Upper lobe of right lung (tissue), 1 donor: ENCODE measurements at regions not wholly inside any gene's neighbourhood (a gene's known extent, or its start where the extent isn't known, plus 50 kb on each side); places are given as distances from the start of the nearest gene placed in this dataset.
A peak's percentile ranks its signal among the peaks of the same experiment; 100 is the strongest.

ENCODE experiments used
- ATAC-seq: fragments of 200-7000 bp; cut with Tn5 transposase; one replicate; pipeline ENCODE4 v1.9.1; 2020; ENCODE audit warnings: mild to moderate bottlenecking, moderate library complexity
- DNase-seq: peaks from one replicate; pipeline ENCODE4 v3.0.0-alpha.2; 2020
- H3K27ac ChIP-seq: fragments of 200-600 bp; one replicate; pipeline ENCODE4 v1.8.0; 2022
- H3K27me3 ChIP-seq: fragments of 200-600 bp; one replicate; pipeline ENCODE4 v1.8.0; 2022; ENCODE audit warnings: mild to moderate bottlenecking
- H3K36me3 ChIP-seq: fragments of 200-600 bp; one replicate; pipeline ENCODE4 v1.8.0; 2022
- H3K4me1 ChIP-seq: fragments of 200-600 bp; one replicate; pipeline ENCODE4 v1.8.0; 2022
- H3K4me3 ChIP-seq: fragments of 200-600 bp; one replicate; pipeline ENCODE4 v1.8.0; 2022; ENCODE audit warnings: mild to moderate bottlenecking
- H3K9me3 ChIP-seq: fragments of 200-600 bp; one replicate; pipeline ENCODE4 v1.8.0; 2022
- intact Hi-C: fragments of 100-400 bp; cut with DNase I; formaldehyde crosslinking; loops from one replicate; pipeline ENCODE4 v1.11.0; 2022
- TF ChIP-seq, protein P1 (sequence below): fragments of 200-600 bp; IDR thresholded peaks from one replicate; pipeline ENCODE4 v1.8.0; 2022; ENCODE audit warnings: antibody characterized with exemption
- donor health status: DM: no; HTN: yes; CAD: no; lungs with severe emphysema.

- no peak overlapping the region for H3K27ac ChIP-seq
- no peaks in the 10 kb centered on the region for H3K27me3 ChIP-seq
- DNase-seq (no peak), ATAC-seq (peak; percentile 65)
- H3K36me3 ChIP-seq: no peaks in the 10 kb centered on the region
- intact Hi-C loops: no loop called here
- TF ChIP-seq, protein P1, sequence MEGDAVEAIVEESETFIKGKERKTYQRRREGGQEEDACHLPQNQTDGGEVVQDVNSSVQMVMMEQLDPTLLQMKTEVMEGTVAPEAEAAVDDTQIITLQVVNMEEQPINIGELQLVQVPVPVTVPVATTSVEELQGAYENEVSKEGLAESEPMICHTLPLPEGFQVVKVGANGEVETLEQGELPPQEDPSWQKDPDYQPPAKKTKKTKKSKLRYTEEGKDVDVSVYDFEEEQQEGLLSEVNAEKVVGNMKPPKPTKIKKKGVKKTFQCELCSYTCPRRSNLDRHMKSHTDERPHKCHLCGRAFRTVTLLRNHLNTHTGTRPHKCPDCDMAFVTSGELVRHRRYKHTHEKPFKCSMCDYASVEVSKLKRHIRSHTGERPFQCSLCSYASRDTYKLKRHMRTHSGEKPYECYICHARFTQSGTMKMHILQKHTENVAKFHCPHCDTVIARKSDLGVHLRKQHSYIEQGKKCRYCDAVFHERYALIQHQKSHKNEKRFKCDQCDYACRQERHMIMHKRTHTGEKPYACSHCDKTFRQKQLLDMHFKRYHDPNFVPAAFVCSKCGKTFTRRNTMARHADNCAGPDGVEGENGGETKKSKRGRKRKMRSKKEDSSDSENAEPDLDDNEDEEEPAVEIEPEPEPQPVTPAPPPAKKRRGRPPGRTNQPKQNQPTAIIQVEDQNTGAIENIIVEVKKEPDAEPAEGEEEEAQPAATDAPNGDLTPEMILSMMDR: no peak
- peaks cover 8% of the 10 kb centered on the region for H3K4me1 ChIP-seq
- no peaks in the 10 kb centered on the region for H3K9me3 ChIP-seq
- H3K4me3 ChIP-seq: no peak overlapping the region
Measured at GRCh38 chr10:4120096-4120853, 335.3 kb upstream of the KLF6 start.

GRCh38 chr10:4119107-4119506, 334.1 kb upstream of the KLF6 start:
- no peak for DNase-seq
- TF ChIP-seq, protein P1: no peak
- no peaks in the 10 kb centered on the region for H3K9me3 ChIP-seq
- H3K27ac ChIP-seq: no peak overlapping the region
- H3K36me3 ChIP-seq: no peaks in the 10 kb centered on the region
- peaks cover 8% of the 10 kb centered on the region for H3K4me1 ChIP-seq
- no peak overlapping the region for H3K4me3 ChIP-seq
- no peaks in the 10 kb centered on the region for H3K27me3 ChIP-seq
- no peak for ATAC-seq
- intact Hi-C loops: no loop called here

DNA sequence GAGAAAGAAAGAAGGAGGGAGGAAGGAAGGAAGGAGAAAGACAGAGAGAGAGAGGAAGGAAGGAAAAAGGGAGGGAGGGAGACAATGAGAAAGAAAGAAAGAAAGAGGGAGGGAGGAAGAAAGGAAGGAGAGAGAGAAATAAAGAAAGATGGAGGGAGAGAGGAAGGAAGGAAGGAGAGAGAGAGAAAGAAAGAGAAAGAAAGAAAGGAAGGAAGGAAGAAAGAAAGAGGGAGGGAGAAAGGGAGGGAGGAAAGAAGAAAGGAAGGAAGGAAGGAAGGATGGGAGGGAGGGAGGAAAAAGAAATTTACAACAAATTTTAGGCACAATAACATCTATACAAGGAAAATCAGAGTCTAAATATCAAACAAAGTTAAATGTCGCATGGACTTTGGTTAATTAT, 332.6 kb upstream of the KLF6 start:
- TF ChIP-seq, protein P1: no peak
- DNase-seq (no peak), ATAC-seq (no peak)
- Histone ChIP-seq H3K4me3 (no peak overlapping the region), H3K27me3 (no peaks in the 10 kb centered on the region), H3K4me1 (peaks cover 6% of the 10 kb centered on the region), H3K9me3 (no peaks in the 10 kb centered on the region), H3K27ac (no peak overlapping the region), H3K36me3 (no peaks in the 10 kb centered on the region)
- intact Hi-C loops: no loop called here

DNA sequence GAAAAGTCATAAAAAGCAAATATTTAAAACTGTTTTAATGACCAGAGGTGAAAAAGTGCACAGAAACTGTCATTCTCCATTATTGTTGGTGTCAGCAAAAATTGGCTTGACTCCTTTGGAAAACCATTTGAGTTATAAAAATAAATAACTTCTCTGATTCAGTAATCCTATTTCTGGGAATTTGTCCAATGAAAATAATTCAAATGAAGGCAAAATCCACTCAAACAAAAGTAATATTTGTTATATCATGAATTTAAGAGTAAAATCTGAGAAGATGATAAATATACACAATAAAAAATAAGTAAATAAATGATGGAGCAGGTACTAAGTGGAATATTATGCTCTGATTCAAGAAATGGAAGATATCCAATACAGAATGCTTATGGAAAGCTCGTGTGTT, 326.6 kb upstream of the KLF6 start:
- Histone ChIP-seq H3K36me3 (no peaks in the 10 kb centered on the region), H3K27ac (no peak overlapping the region), H3K27me3 (no peaks in the 10 kb centered on the region), H3K4me3 (no peak overlapping the region), H3K9me3 (no peaks in the 10 kb centered on the region), H3K4me1 (no peaks in the 10 kb centered on the region)
- intact Hi-C loops: no loop called here
- ATAC-seq (no peak), DNase-seq (no peak)
- TF ChIP-seq, protein P1: no peak

GRCh38 chr10:4109469-4109868, 324.5 kb upstream of the KLF6 start:
- no peaks in the 10 kb centered on the region for H3K27me3 ChIP-seq
- H3K4me3 ChIP-seq: no peak overlapping the region
- intact Hi-C loops: no loop called here
- ATAC-seq: no peak
- no peak overlapping the region for H3K27ac ChIP-seq
- no peaks in the 10 kb centered on the region for H3K4me1 ChIP-seq
- H3K9me3 ChIP-seq: no peaks in the 10 kb centered on the region
- no peak for DNase-seq
- TF ChIP-seq, protein P1: no peak
- no peaks in the 10 kb centered on the region for H3K36me3 ChIP-seq

- Histone ChIP-seq H3K27me3 (no peaks in the 10 kb centered on the region), H3K27ac (no peak overlapping the region), H3K9me3 (no peaks in the 10 kb centered on the region), H3K36me3 (no peaks in the 10 kb centered on the region), H3K4me3 (no peak overlapping the region), H3K4me1 (no peaks in the 10 kb centered on the region)
- intact Hi-C loops: no loop called here
- ATAC-seq: no peak
- TF ChIP-seq, protein P1: no peak
- DNase-seq: no peak
Measured at GRCh38 chr10:4108693-4109092, 323.7 kb upstream of the KLF6 start.
